DOHH2 (cell line): ENCODE measurements at regions not wholly inside any gene's neighbourhood (a gene's known extent, or its start where the extent isn't known, plus 50 kb on each side); places are given as distances from the start of the nearest gene placed in this dataset.

Source experiments
- H3F3A ChIP-seq: fragments of 200-600 bp; sonication (generic), shearing (Covaris generic); 2 replicates; pipeline ENCODE4 v1.6.0; 2016; ENCODE audit warnings: antibody characterized with exemption, mild to moderate bottlenecking; ENCODE audit not compliant: control insufficient read depth, insufficient read depth
- H3K27ac ChIP-seq: fragments of 200-600 bp; sonication (generic); 2 replicates; pipeline ENCODE4 v1.5.1; 2014; ENCODE audit warnings: low read depth, mild to moderate bottlenecking, low read length, moderate library complexity
- H3K27me3 ChIP-seq: fragments of 200-600 bp; sonication (generic); 2 replicates; pipeline ENCODE4 v1.6.1; 2014; ENCODE audit warnings: mild to moderate bottlenecking, low read length, mixed read lengths; ENCODE audit not compliant: control insufficient read depth
- H3K36me3 ChIP-seq: fragments of 200-600 bp; sonication (generic); 2 replicates; pipeline ENCODE4 v1.6.1; 2014; ENCODE audit warnings: mild to moderate bottlenecking, low read length, moderate library complexity, mixed read lengths; ENCODE audit not compliant: control insufficient read depth
- H3K4me1 ChIP-seq: fragments of 200-600 bp; sonication (generic); 2 replicates; pipeline ENCODE4 v1.6.1; 2014; ENCODE audit warnings: mild to moderate bottlenecking, low read length, mixed read lengths; ENCODE audit not compliant: control insufficient read depth
- H3K4me2 ChIP-seq: fragments of 200-600 bp; sonication (generic); 2 replicates; pipeline ENCODE4 v1.6.0; 2014; ENCODE audit warnings: mild to moderate bottlenecking, low read length, moderate library complexity
- H3K4me3 ChIP-seq: fragments of 200-600 bp; sonication (generic); 2 replicates; pipeline ENCODE4 v1.5.1; 2014; ENCODE audit warnings: mild to moderate bottlenecking, low read length, mixed read lengths
- H3K79me2 ChIP-seq: fragments of 200-600 bp; sonication (generic); 2 replicates; pipeline ENCODE4 v1.6.1; 2014; ENCODE audit warnings: mild to moderate bottlenecking, low read length, mixed read lengths; ENCODE audit not compliant: control insufficient read depth
- H3K9me2 ChIP-seq: fragments of 200-600 bp; sonication (generic); replicated peaks from 2 replicates; pipeline ENCODE4 v1.6.1; 2014; ENCODE audit warnings: mild to moderate bottlenecking, low read length, mixed read lengths; ENCODE audit not compliant: control insufficient read depth
- H3K9me3 ChIP-seq: fragments of 200-600 bp; sonication (generic); 2 replicates; pipeline ENCODE4 v1.6.1; 2014; ENCODE audit warnings: antibody characterized with exemption, low read length, mixed read lengths; ENCODE audit not compliant: control insufficient read depth, insufficient read depth
- H4K20me1 ChIP-seq: fragments of 200-600 bp; sonication (generic); 2 replicates; pipeline ENCODE4 v1.6.0; 2014; ENCODE audit warnings: low read depth, mild to moderate bottlenecking, antibody characterized with exemption, low read length, moderate library complexity; ENCODE audit not compliant: control insufficient read depth, insufficient read depth
- CTCF ChIP-seq: fragments of 200-600 bp; sonication (generic); IDR thresholded peaks from one replicate; pipeline ENCODE4 v1.5.1; 2014; ENCODE audit warnings: antibody characterized with exemption, mild to moderate bottlenecking, low read depth, low read length; ENCODE audit not compliant: poor library complexity, severe bottlenecking
- EZH2phosphoT487 ChIP-seq: fragments of 200-600 bp; sonication (generic); IDR thresholded peaks from 2 replicates; pipeline ENCODE4 v1.6.1; 2017; ENCODE audit warnings: borderline replicate concordance, mild to moderate bottlenecking, antibody characterized with exemption, low read length, moderate library complexity, mixed read lengths

GRCh38 chr16:76955629-76956028 lies 235.4 kb upstream of the MON1B start:
- no peak overlapping the region for H3K27ac ChIP-seq
- H3K79me2 ChIP-seq, result no peaks in the 10 kb centered on the region
- H3K9me2 ChIP-seq, result no peaks in the 10 kb centered on the region
- H3F3A ChIP-seq, result no peaks in the 10 kb centered on the region
- H3K9me3 ChIP-seq, result peaks cover 26% of the 10 kb centered on the region
- no peaks in the 10 kb centered on the region for H3K4me1 ChIP-seq
- no peak overlapping the region for H3K4me3 ChIP-seq
- H3K4me2 ChIP-seq, result no peak overlapping the region
- no peak for TF ChIP-seq EZH2phosphoT487
- no peak for TF ChIP-seq CTCF
- H3K36me3 ChIP-seq, result no peaks in the 10 kb centered on the region
- H3K27me3 ChIP-seq, result no peaks in the 10 kb centered on the region
- H4K20me1 ChIP-seq, result no peaks in the 10 kb centered on the region

- Histone ChIP-seq H4K20me1 (no peaks in the 10 kb centered on the region), H3K79me2 (no peaks in the 10 kb centered on the region), H3K4me2 (no peak overlapping the region), H3K9me3 (peaks cover 20% of the 10 kb centered on the region), H3K9me2 (no peaks in the 10 kb centered on the region), H3K27ac (no peak overlapping the region), H3K27me3 (no peaks in the 10 kb centered on the region), H3F3A (no peaks in the 10 kb centered on the region), H3K4me3 (no peak overlapping the region), H3K4me1 (no peaks in the 10 kb centered on the region), H3K36me3 (no peaks in the 10 kb centered on the region)
- TF ChIP-seq CTCF, result no peak
- TF ChIP-seq EZH2phosphoT487, result no peak
These were observed 234.6 kb upstream of the MON1B start for GRCh38 chr16:76956394-76956793.

GRCh38 chr16:76956841-76957240 lies 234.1 kb upstream of the MON1B start:
- Histone ChIP-seq H3K4me3 (no peak overlapping the region), H3K9me2 (no peaks in the 10 kb centered on the region), H3K79me2 (no peaks in the 10 kb centered on the region), H3K27ac (no peak overlapping the region), H3K9me3 (peaks cover 20% of the 10 kb centered on the region), H3K4me2 (no peak overlapping the region), H3F3A (no peaks in the 10 kb centered on the region), H4K20me1 (no peaks in the 10 kb centered on the region), H3K27me3 (no peaks in the 10 kb centered on the region), H3K4me1 (no peaks in the 10 kb centered on the region; the same call in 1 of the 2 replicates), H3K36me3 (no peaks in the 10 kb centered on the region)
- TF ChIP-seq EZH2phosphoT487 (no peak), CTCF (no peak)

- Histone ChIP-seq H3K79me2 (no peaks in the 10 kb centered on the region), H3F3A (peaks cover 4% of the 10 kb centered on the region), H4K20me1 (no peaks in the 10 kb centered on the region), H3K4me1 (peaks cover 14% of the 10 kb centered on the region), H3K36me3 (peaks cover 4% of the 10 kb centered on the region), H3K27me3 (no peaks in the 10 kb centered on the region), H3K9me3 (peaks cover 25% of the 10 kb centered on the region), H3K4me2 (no peak overlapping the region), H3K4me3 (no peak overlapping the region), H3K27ac (no peak overlapping the region), H3K9me2 (no peaks in the 10 kb centered on the region)
- TF ChIP-seq EZH2phosphoT487 (no peak), CTCF (no peak)
These were observed 231.8 kb upstream of the MON1B start for GRCh38 chr16:76959166-76959565.
